Fibroblast of skin of right biceps (primary cell): ENCODE measurements at regions not wholly inside any gene's neighbourhood (a gene's known extent, or its start where the extent isn't known, plus 50 kb on each side); places are given as distances from the start of the nearest gene placed in this dataset.
"Not testable (repeated sequence)": the region's sequence is repeated elsewhere in the genome, so short reads cannot be mapped to it uniquely, and the experiment has no call there.

Source experiments
- DNase-seq: peaks from one replicate; pipeline ENCODE4 v3.0.0-alpha.2; 2013

- no peak for DNase-seq
Measured at GRCh38 chr10:118918587-118918986, 110.9 kb upstream of the NANOS1 start.

- DNase-seq, result no peak
Measured at GRCh38 chr10:118920206-118920605, 109.3 kb upstream of the NANOS1 start.

- no peak for DNase-seq
Measured at GRCh38 chr10:118922226-118922625, 107.3 kb upstream of the NANOS1 start.

- no peak for DNase-seq
Measured at GRCh38 chr10:118922972-118923371, 106.5 kb upstream of the NANOS1 start.

GRCh38 chr10:118924493-118924892 is 105.0 kb upstream of the NANOS1 start:
- DNase-seq, result no peak

- DNase-seq, result no peak
Measured at GRCh38 chr10:118925404-118926071, 104.0 kb upstream of the NANOS1 start.

GRCh38 chr10:118926072-118926417 is 103.5 kb upstream of the NANOS1 start:
- DNase-seq, result no peak

- DNase-seq, result no peak
Measured at GRCh38 chr10:118926441-118926840, 103.1 kb upstream of the NANOS1 start.

- no peak for DNase-seq
Measured at GRCh38 chr10:118926903-118927302, 102.6 kb upstream of the NANOS1 start.

GRCh38 chr10:118927321-118927720 is 102.2 kb upstream of the NANOS1 start:
- no peak for DNase-seq

GRCh38 chr10:118930614-118931013 is 98.9 kb upstream of the NANOS1 start:
- DNase-seq, result no peak

- DNase-seq, result no peak
Measured at GRCh38 chr10:118931436-118931835, 98.1 kb upstream of the NANOS1 start.

GRCh38 chr10:118932154-118932553 is 97.4 kb upstream of the NANOS1 start:
- DNase-seq, result not testable (repeated sequence)

GRCh38 chr10:118937226-118937625 is 92.3 kb upstream of the NANOS1 start:
- no peak for DNase-seq

GRCh38 chr10:118939211-118940007 is 90.1 kb upstream of the NANOS1 start:
- peak; percentile 16 for DNase-seq

- DNase-seq, result no peak
Measured at GRCh38 chr10:118940386-118940785, 89.1 kb upstream of the NANOS1 start.

GRCh38 chr10:118943253-118943652 is 86.3 kb upstream of the NANOS1 start:
- DNase-seq, result no peak

GRCh38 chr10:118944959-118945633 is 84.4 kb upstream of the NANOS1 start:
- no peak for DNase-seq

GRCh38 chr10:118948786-118949185 is 80.7 kb upstream of the NANOS1 start:
- no peak for DNase-seq

GRCh38 chr10:118950190-118950680 is 79.3 kb upstream of the NANOS1 start:
- DNase-seq, result peak; percentile 15

GRCh38 chr10:118950997-118951637 is 78.4 kb upstream of the NANOS1 start:
- DNase-seq, result no peak

GRCh38 chr10:118952493-118953295 is 76.8 kb upstream of the NANOS1 start:
- DNase-seq, result no peak
